H1 (cell line): ENCODE measurements at regions not wholly inside any gene's neighbourhood (a gene's known extent, or its start where the extent isn't known, plus 50 kb on each side); places are given as distances from the start of the nearest gene placed in this dataset.

ENCODE experiments used
- CTCF ChIA-PET: fragments of 300-600 bp; sonication (Branson Sonifier 250); formaldehyde crosslinking; loops from one replicate; lab custom pipeline; 2021; ENCODE audit not compliant: partially characterized antibody; lab: Charles Lee
- POLR2A ChIA-PET: fragments of 300-600 bp; sonication (Branson Sonifier 250); formaldehyde crosslinking; loops from one replicate; lab custom pipeline; 2021; ENCODE audit warnings: inconsistent platforms; ENCODE audit not compliant: partially characterized antibody; lab: Charles Lee
- DNase-seq, 2 experiments: peaks; one replicate each; pipeline versions ENCODE4 v3.0.0 to v3.0.0-alpha.2; 2010 to 2022; ENCODE audit warnings: low spot score in 2 of 2, low read depth in 1 of 2, mixed read lengths in 1 of 2
- FAIRE-seq: peaks from 2 replicates; lab custom pipeline; 2011; peaks lifted over from hg19 to GRCh38; lab: Jason Lieb, UNC
- H2AFZ ChIP-seq: 2 replicates; pipeline ENCODE4 v1.8.1; 2012; ENCODE audit warnings: low read length, inconsistent platforms
- H2AK5ac ChIP-seq: 2 replicates; pipeline ENCODE4 v1.6.1; 2013; ENCODE audit warnings: low read depth, low read length
- H2BK120ac ChIP-seq: replicated peaks from 2 replicates; pipeline ENCODE3; 2013; ENCODE audit warnings: low read depth, low read length, inconsistent platforms
- H2BK12ac ChIP-seq: 2 replicates; pipeline ENCODE4 v1.6.1; 2013; ENCODE audit warnings: low read depth, low read length
- H2BK15ac ChIP-seq: 2 replicates; pipeline ENCODE4 v1.6.1; 2013; ENCODE audit warnings: low read length
- H2BK20ac ChIP-seq: 2 replicates; pipeline ENCODE4 v1.6.1; 2013; ENCODE audit warnings: low read length
- H2BK5ac ChIP-seq: 2 replicates; pipeline ENCODE4 v1.6.1; 2013; ENCODE audit warnings: low read depth, low read length
- H3K14ac ChIP-seq: 2 replicates; pipeline ENCODE4 v1.6.1; 2013; ENCODE audit warnings: inconsistent platforms; ENCODE audit not compliant: insufficient read length
- H3K18ac ChIP-seq: 2 replicates; pipeline ENCODE4 v1.6.1; 2013; ENCODE audit warnings: low read length; ENCODE audit errors: extremely low read depth
- H3K23ac ChIP-seq: 2 replicates; pipeline ENCODE4 v1.6.1; 2013; ENCODE audit warnings: inconsistent platforms; ENCODE audit not compliant: insufficient read length
- H3K23me2 ChIP-seq: 2 replicates; pipeline ENCODE4 v1.6.1; 2013; ENCODE audit warnings: low read depth, low read length
- H3K27ac ChIP-seq: 2 replicates; pipeline ENCODE4 v1.6.1; 2011; ENCODE audit warnings: low read depth, low read length, inconsistent platforms
- H3K27me3 ChIP-seq, 4 experiments: replicated peaks in 1 of 4; 1 replicate in 1 of 4; 2 replicates in 3 of 4; pipeline versions ENCODE4 v1.6.1 to v1.8.1; 2011 to 2013; ENCODE audit warnings: low read length in 3 of 4, mild to moderate bottlenecking in 3 of 4, inconsistent platforms in 2 of 4, mixed read lengths in 2 of 4, moderate library complexity in 1 of 4; ENCODE audit not compliant: control insufficient read depth in 3 of 4, insufficient read depth in 3 of 4; ENCODE audit errors: extremely low read depth in 1 of 4
- H3K36me3 ChIP-seq, 4 experiments: 2 replicates each; pipeline versions ENCODE4 v1.6.1 to v1.8.1; 2011 to 2013; ENCODE audit warnings: mild to moderate bottlenecking in 4 of 4, low read length in 3 of 4, moderate library complexity in 2 of 4, control low read depth in 1 of 4, inconsistent platforms in 1 of 4; ENCODE audit not compliant: insufficient read depth in 4 of 4, control insufficient read depth in 2 of 4
- H3K4ac ChIP-seq: replicated peaks from 2 replicates; pipeline ENCODE3; 2013; ENCODE audit warnings: low read length, low read depth, mixed read lengths, inconsistent platforms; ENCODE audit not compliant: insufficient read length
- H3K4me1 ChIP-seq, 4 experiments: replicated peaks in 1 of 4; 1 replicate in 1 of 4; 2 replicates in 3 of 4; pipeline versions ENCODE4 v1.6.1 to v1.8.1; 2011 to 2013; ENCODE audit warnings: low read length in 3 of 4, inconsistent platforms in 2 of 4, mixed read lengths in 1 of 4; ENCODE audit not compliant: insufficient read depth in 4 of 4, control insufficient read depth in 3 of 4
- H3K4me2 ChIP-seq, 2 experiments: 2 replicates each; pipeline versions ENCODE4 v1.6.1 to v1.8.1; 2011 to 2013; ENCODE audit warnings: low read depth in 2 of 2, low read length in 2 of 2, control low read depth in 1 of 2, inconsistent platforms in 1 of 2, mild to moderate bottlenecking in 1 of 2; ENCODE audit not compliant: insufficient read depth in 1 of 2
- H3K4me3 ChIP-seq, 4 experiments: fragments of 200-600, 300-600 bp in 1 of 4; sonication (generic), shearing (Covaris generic), sonication (Bioruptor Twin) in 1 of 4; 2 replicates each; pipeline versions ENCODE4 v1.5.1 to v1.8.1; 2011 to 2016; ENCODE audit warnings: low read length in 4 of 4, low read depth in 3 of 4, control low read depth in 2 of 4, inconsistent platforms in 2 of 4, mild to moderate bottlenecking in 2 of 4, mixed read lengths in 1 of 4, moderate library complexity in 1 of 4; ENCODE audit not compliant: insufficient read depth in 2 of 4; ENCODE audit errors: extremely low read depth in 1 of 4
- H3K56ac ChIP-seq: replicated peaks from 2 replicates; pipeline ENCODE3; 2013; ENCODE audit warnings: low read depth, mild to moderate bottlenecking, mixed read lengths, low read length, inconsistent platforms; ENCODE audit not compliant: insufficient read length
- H3K79me1 ChIP-seq: 2 replicates; pipeline ENCODE4 v1.6.1; 2013; ENCODE audit warnings: low read depth, low read length, control low read depth
- H3K79me2 ChIP-seq, 2 experiments: 2 replicates each; pipeline versions ENCODE4 v1.6.1 to v1.8.1; 2012 to 2013; ENCODE audit warnings: low read length in 2 of 2, mild to moderate bottlenecking in 2 of 2, inconsistent platforms in 1 of 2; ENCODE audit not compliant: insufficient read depth in 2 of 2, control insufficient read depth in 1 of 2
- H3K9ac ChIP-seq, 4 experiments: replicated peaks in 1 of 4; 1 replicate in 1 of 4; 2 replicates in 3 of 4; pipeline versions ENCODE4 v1.6.1 to v1.8.1; 2011 to 2013; ENCODE audit warnings: low read depth in 3 of 4, low read length in 3 of 4, control low read depth in 2 of 4, mild to moderate bottlenecking in 2 of 4, moderate library complexity in 2 of 4, inconsistent platforms in 1 of 4; ENCODE audit errors: extremely low read depth in 1 of 4
- H3K9me3 ChIP-seq, 2 experiments: 2 replicates each; pipeline versions ENCODE4 v1.6.1 to v1.8.1; 2012 to 2013; ENCODE audit warnings: mild to moderate bottlenecking in 2 of 2, moderate library complexity in 2 of 2, control low read depth in 1 of 2, inconsistent platforms in 1 of 2, low read depth in 1 of 2, low read length in 1 of 2, mixed read lengths in 1 of 2; ENCODE audit not compliant: insufficient read depth in 2 of 2
- H4K20me1 ChIP-seq, 2 experiments: replicated peaks in 1 of 2; 2 replicates each; pipeline versions ENCODE3 to v1.8.1; 2011 to 2013; ENCODE audit warnings: inconsistent platforms in 2 of 2, low read length in 2 of 2, mild to moderate bottlenecking in 1 of 2; ENCODE audit not compliant: insufficient read depth in 2 of 2, control insufficient read depth in 1 of 2
- H4K5ac ChIP-seq: 2 replicates; pipeline ENCODE4 v1.6.1; 2013; ENCODE audit warnings: low read length, low read depth, mixed read lengths, inconsistent platforms; ENCODE audit not compliant: insufficient read length
- H4K8ac ChIP-seq: 2 replicates; pipeline ENCODE4 v1.8.0; 2013; ENCODE audit warnings: mild to moderate bottlenecking, moderate library complexity, low read length, inconsistent platforms; ENCODE audit not compliant: insufficient read depth; ENCODE audit errors: extremely low read depth
- H4K91ac ChIP-seq: replicated peaks from 2 replicates; pipeline ENCODE3; 2013; ENCODE audit warnings: low read length, mixed read lengths, inconsistent platforms; ENCODE audit not compliant: insufficient read length
- ASH2L ChIP-seq: fragments of 200-600, 300-600 bp; sonication (generic); IDR thresholded peaks from one replicate; pipeline ENCODE4 v1.7.1; 2017; ENCODE audit warnings: low read length
- ATF3 ChIP-seq: IDR thresholded peaks from 2 replicates; pipeline ENCODE4 v1.6.1; 2011; ENCODE audit warnings: low read depth, mild to moderate bottlenecking, low read length; ENCODE audit not compliant: insufficient read depth
- BCL11A ChIP-seq, 2 experiments: IDR thresholded peaks; one replicate each; pipeline ENCODE4 v1.6.1; 2011; ENCODE audit warnings: low read depth in 2 of 2, low read length in 2 of 2, mild to moderate bottlenecking in 2 of 2
- EP300 ChIP-seq, 2 experiments: IDR thresholded peaks; 1 replicate in 1 of 2; 2 replicates in 1 of 2; pipeline ENCODE4 v1.6.1; 2011 to 2012; ENCODE audit warnings: low read depth in 2 of 2, low read length in 2 of 2, mild to moderate bottlenecking in 2 of 2, borderline replicate concordance in 1 of 2, inconsistent platforms in 1 of 2, moderate library complexity in 1 of 2
- KDM4A ChIP-seq: IDR thresholded peaks from one replicate; pipeline ENCODE4 v1.7.1; 2012; ENCODE audit warnings: low read depth, mild to moderate bottlenecking, moderate library complexity, low read length, inconsistent platforms; ENCODE audit not compliant: severe bottlenecking
- SP4 ChIP-seq: IDR thresholded peaks from 2 replicates; pipeline ENCODE4 v1.6.1; 2012; ENCODE audit warnings: low read length, inconsistent platforms
- TEAD4 ChIP-seq: IDR thresholded peaks from 2 replicates; pipeline ENCODE4 v1.6.1; 2012; ENCODE audit warnings: low read depth, low read length, inconsistent platforms, mixed read lengths
- YY1 ChIP-seq: IDR thresholded peaks from 2 replicates; pipeline ENCODE4 v1.6.1; 2011; ENCODE audit warnings: low read depth, mild to moderate bottlenecking, low read length
- WGBS, 2 experiments: shearing (Covaris generic) in 1 of 2; methylation state at CpG; one replicate each; pipeline versions ENCODE4 v1.1.6 to v1.1.7; 2013 to 2015; ENCODE audit warnings: low lambda C conversion rate in 2 of 2, mixed read lengths in 2 of 2, inconsistent platforms in 1 of 2, low coverage in 1 of 2, missing lambda C conversion rate in 1 of 2; ENCODE audit not compliant: insufficient replicate concordance in 2 of 2, insufficient coverage in 1 of 2, insufficient read length in 1 of 2; ENCODE audit errors: extremely low coverage in 1 of 2, missing lambda C conversion rate in 1 of 2; 5-methylcytosine and 5-hydroxymethylcytosine counted together

DNA sequence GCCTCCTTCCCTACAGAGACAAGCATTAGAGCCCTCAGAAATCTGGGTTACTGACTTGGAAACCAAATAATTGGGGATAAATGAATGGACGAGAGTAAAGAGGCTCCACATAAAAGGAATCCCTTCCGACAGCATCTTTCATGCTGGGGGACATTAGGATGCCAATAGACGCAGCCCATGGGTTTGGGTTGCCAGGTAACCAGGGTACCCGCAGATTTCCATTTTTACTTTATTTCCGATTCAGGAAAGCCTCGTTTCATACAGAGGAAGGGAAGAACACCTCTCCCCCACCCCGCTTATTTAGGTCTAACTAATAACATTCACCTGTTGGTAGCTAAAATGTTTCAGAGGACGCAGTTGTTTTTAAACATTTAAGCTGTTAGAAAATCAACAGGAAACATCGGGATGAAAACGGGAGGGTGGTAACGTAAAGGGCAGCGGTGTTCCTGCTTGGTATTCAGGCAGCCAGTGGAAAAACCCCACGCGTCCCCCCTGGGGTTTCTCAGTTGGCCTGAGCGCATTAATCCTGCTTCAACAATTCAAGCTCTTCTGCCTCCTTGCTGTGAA lies 179.5 kb downstream of the YTHDC2 start:
- Histone ChIP-seq H4K20me1 (no peaks in the 10 kb centered on the region), H3K4me3 (peak overlapping the region in 3 of 4 experiments; percentile 1 to 49 (median 30); a peak in 6 of 8 replicates), H3K27me3 (no peaks in the 10 kb centered on the region), H3K27ac (no peak overlapping the region), H2BK15ac (no peak overlapping the region), H3K23me2 (no peaks in the 10 kb centered on the region), H3K56ac (no peak overlapping the region), H3K4me1 (peaks cover 3 to 13% (median 6%) of the 10 kb centered on the region in 4 experiments; a peak in 6 of 7 replicates), H2BK5ac (no peak overlapping the region), H3K4me2 (peak overlapping the region; percentile 32 to 63), H3K36me3 (no peaks in the 10 kb centered on the region), H4K8ac (no peak overlapping the region), H2AFZ (no peak overlapping the region), H4K91ac (no peak overlapping the region), H4K5ac (no peak overlapping the region), H3K14ac (no peak overlapping the region), H2AK5ac (no peak overlapping the region), H3K4ac (no peak overlapping the region), H3K9me3 (no peaks in the 10 kb centered on the region), H3K79me1 (no peaks in the 10 kb centered on the region), H2BK120ac (no peak overlapping the region), H3K9ac (no peak overlapping the region), H2BK12ac (no peak overlapping the region), H3K79me2 (no peaks in the 10 kb centered on the region), H3K18ac (no peak overlapping the region), H2BK20ac (no peak overlapping the region), H3K23ac (no peak overlapping the region)
- DNase-seq (peak in 1 of 2 experiments; percentile 68), FAIRE-seq (peak; percentile 28)
- POLR2A ChIA-PET: interaction anchor here (1.4 kb wide), 1 partner anchor 10 kb away, joined by 3 read pairs; no protein-coding TSS in a partner anchor
- TF ChIP-seq TEAD4 (peak; percentile 53; the same call in 1 of the 2 replicates), BCL11A (IDR thresholded peaks at IDR 0.05; ENCODE audit: low read depth in 2 of 2, low read length in 2 of 2) (no peak), SP4 (peak; percentile 41; the same call in 1 of the 2 replicates), KDM4A (peak; percentile 34), YY1 (peak; percentile 52; the same call in 1 of the 2 replicates), ASH2L (peak; percentile 46), ATF3 (no peak), EP300 (IDR thresholded peaks at IDR 0.05; ENCODE audit: borderline replicate concordance in 1 of 2, low read depth in 2 of 2, low read length in 2 of 2) (peak in 1 of 2 experiments; percentile 57; a peak in 1 of 3 replicates)
- 2% methylated on average over 15 of the region's 15 CpGs; no CpG with 5 or more reads in 1 of the 2 experiments for WGBS, 2 experiments
- CTCF ChIA-PET: interaction anchor here (0.6 to 1.7 kb wide), 5 partner anchors 11 to 251 kb away, joined by 3 to 9 read pairs (median 3); no protein-coding TSS in a partner anchor
